22Rv1 (cell line): ENCODE measurements at regions not wholly inside any gene's neighbourhood (a gene's known extent, or its start where the extent isn't known, plus 50 kb on each side); places are given as distances from the start of the nearest gene placed in this dataset.

ENCODE experiments used
- CTCF ChIP-seq: fragments of 450-650 bp; IDR thresholded peaks from 2 replicates; pipeline ENCODE4 v1.5.1; 2017; ENCODE audit warnings: mild to moderate bottlenecking
- ZFX ChIP-seq: fragments of 450-650 bp; IDR thresholded peaks from 2 replicates; pipeline ENCODE4 v1.6.1; 2017; ENCODE audit warnings: antibody characterized with exemption, borderline replicate concordance

- TF ChIP-seq CTCF: no peak
- no peak for TF ChIP-seq ZFX
Measured at GRCh38 chr13:106041445-106041844, 494.0 kb downstream of the EFNB2 start.
